ENCODE measurements at regions not wholly inside any gene's neighbourhood (a gene's known extent, or its start where the extent isn't known, plus 50 kb on each side); places are given as distances from the start of the nearest gene placed in this dataset.
A peak's percentile ranks its signal among the peaks of the same experiment; 100 is the strongest.
"Not testable (repeated sequence)": the region's sequence is repeated elsewhere in the genome, so short reads cannot be mapped to it uniquely, and the experiment has no call there.

DNA sequence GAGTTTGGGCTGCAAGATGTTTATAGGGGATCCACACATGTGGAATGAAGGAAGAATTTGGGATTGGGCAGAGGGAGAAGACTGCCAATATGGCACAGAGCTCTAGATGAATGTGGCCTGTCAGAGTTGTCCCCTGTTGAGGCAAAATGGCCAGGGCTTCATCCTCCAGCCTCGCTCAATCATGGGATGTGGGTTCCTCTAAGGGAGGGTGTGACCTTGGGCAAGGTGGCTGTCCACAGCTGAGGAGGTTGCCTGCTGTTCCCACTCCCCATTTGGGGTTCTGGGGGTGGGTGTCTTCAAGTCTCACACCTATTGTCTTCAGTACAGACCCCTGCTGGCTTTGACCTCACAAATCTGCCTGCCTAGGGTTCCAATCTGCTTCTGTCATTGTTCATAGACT, 121.6 kb upstream of the FAM204A start:
- no peak for DNase-seq

DNA sequence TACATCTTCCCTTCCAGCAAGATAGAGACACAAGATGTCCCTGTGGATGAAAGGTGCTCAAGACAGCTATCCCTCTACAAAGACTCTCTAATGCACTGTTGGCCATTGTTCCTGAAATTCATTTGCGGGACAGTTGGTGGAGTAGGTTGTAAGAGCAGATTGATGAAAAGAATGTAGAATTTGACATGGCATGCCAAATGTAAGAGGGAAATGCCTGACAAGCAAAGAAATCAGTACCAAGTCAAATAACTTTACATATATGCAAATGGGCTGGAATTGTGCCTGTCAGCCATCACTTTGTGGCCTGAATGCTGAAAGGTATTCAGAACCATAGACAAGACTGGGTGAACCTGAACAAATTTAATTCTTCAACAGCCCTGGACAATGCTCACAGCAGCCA, 120.3 kb upstream of the FAM204A start:
- DNase-seq, result no peak

DNA sequence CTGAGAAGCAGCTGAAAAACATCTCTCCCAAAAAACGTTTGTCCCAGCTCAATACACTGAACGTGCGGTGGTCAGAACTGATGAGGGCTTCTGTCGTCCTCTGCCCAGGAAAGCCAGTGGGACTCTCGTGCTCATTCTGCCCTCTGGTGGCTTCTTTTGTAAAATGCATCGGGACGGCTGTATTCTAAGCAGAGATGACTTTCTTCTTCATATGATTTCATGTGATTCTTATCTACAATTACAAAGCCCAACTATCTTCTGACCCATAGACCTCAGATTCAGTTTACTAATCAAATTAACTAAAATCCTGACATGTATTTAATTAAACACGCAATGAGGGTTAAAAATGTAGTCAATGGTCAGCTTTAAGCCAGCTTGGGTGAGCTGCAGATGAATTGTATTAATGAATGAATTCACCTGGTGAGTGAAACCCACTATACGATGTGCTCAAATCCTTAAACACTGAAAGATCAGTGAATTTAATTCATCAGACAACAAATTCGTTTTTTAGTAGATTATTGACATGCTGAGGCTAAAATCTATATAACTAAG, 117.6 kb upstream of the FAM204A start:
- peak; percentile 56 for DNase-seq

DNA sequence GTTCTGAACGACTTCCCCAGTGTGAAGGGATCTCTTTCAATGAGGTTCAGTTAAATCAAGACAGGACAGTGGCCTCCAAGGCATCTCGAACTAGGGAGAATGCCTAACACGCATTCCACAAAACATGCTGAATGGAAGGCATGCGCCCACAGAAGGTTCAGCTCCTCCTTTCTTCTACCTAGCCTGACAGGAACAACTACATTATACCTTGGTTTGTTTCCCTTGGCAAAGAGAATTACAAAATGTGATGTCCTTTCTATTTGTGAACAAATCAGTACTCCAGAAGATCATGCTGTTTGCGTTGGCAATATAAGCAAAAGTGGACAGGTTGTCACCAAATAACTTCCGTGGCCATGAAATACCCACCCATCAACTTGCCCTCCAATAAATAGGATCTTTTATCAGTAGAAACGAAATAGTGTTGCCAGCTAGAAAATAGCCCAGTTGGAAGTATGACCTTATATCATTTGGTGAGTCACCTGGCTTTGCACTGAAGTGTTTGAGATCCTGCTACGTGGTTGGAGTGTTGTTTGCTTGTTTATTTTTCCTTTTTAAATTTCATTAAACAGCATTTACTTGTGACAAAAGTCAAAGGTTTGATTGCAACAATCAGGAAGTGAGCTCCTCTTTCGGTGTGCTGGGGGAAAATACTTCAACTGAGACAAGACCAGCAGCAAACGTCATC, 117.0 kb upstream of the FAM204A start:
- DNase-seq, result no peak

DNA sequence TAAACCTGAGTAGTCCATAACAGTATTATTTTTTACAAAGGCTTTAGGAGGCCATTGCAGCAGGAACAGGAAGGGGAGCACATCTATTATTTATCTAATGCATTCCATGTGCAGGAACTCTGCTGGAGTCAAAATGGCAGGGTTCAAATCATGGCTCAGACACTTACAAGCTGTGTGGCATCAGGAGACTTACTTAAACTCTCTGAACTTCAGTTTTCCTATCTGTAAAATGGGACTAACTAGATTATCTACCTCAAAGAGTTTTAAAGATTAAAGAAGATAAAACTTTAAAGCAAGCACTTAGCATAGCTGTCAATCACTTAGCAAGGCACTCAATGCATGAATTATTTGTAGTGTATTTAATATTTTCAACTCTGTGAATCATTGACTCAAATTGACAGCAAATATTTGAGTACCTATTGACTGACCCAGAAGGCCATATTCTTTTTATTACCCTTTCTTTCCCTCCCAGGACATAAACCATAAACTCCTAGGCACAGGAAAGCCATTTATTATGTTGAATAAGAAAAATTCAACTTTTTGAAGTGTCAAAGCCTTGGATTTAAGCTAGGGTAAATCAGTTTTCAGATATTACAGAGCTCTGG, 115.8 kb upstream of the FAM204A start:
- DNase-seq, result no peak

DNA sequence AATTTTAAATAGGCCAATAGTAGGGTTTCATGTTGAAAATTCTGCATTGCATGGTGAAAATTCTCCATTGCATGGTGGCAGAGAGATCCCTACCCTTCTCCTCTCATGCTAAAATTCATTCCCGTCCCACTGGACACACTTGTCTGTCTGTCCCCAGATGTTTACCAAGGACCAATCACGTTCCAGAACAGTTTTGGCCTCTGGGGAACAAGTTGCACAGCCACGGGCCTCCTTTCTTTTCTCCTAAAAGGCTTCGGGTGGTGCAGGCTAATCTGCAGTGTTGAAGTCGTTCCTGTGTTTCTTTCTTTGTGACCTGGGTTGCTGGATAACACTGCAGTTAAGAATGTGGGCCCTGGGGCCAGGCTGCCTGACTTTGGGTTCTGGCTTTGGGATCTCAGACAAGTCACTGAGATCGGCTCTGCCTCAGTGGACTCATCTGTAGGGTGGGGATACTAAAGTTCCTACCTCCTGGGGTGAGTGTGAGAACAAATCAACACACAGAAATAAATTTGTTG, 113.1 kb upstream of the FAM204A start:
- no peak for DNase-seq

DNA sequence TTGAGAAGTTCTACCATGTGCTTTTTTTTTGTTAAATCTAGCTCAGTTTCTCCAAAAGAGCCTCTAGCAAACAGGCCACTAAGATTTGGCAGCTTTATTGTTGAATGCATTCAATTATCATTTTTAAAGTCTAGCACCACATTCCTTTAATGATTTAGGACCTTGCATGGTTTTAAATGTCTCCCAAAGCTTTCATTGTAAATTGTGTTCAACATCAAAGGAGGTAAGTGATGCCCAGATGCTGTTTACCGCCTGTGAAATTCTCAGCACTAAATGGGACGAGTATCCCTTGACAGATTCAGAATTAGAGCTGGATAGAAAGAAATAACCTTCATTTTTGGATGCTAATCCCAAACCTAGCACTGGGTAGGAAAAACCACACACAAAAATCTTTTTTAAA, 112.1 kb upstream of the FAM204A start:
- no peak for DNase-seq

DNA sequence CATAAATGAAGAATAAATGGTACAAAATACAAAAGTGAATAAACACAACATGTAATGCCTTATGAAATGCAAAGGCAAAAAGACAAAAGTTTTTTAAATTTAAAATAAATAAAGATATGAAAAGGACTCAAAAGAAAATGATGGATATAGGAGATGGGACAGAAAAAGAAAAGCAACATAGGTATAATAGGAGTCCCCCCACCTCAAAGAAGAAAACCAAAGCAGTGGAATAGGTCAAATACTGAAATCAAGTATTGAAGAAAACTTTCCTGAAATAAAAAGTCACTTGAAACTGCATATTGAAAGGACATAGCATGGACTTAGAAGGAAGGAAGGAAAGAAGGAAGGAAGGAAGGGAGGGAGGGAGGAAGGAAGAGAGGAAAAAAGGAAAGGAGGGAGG, 110.0 kb upstream of the FAM204A start:
- DNase-seq, result no peak

DNA sequence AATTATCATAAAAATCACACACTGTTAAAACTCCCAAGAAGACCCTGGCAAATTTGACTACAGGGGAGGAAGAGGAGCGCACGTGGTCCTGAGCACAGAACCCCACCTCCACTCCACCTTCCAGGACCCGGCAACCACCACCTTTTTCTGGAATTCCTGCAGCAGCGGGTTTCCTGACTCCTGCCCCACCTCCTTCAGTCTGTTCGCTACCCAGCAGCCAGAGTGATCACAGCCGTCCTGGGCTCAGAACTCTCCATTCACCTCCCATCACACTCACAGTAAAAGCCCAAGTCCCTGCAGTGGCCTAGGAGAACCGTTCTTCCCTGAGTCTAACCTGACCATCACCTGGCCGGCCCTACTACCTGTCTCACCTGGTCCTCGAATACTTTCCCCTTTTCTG, 107.4 kb upstream of the FAM204A start:
- no peak for DNase-seq

DNA sequence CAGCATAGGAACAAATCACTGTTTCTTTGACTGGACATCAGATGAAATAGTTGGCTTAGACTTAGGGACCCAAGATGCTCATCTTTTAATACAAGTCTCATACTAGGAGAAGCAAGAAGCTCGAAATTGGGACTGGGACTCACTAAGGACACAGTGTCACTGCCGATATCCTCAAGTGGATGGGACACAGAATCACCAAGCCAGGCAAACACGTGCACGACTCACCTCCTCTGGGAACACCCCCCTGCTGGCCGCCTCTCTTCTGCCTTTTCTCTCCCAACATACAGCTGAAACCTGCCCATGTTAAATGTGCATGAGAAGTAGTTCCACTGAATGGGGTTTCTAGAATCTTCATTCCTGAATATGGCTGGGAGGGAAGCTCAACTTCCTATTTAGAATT, 106.6 kb upstream of the FAM204A start:
- no peak for DNase-seq

DNA sequence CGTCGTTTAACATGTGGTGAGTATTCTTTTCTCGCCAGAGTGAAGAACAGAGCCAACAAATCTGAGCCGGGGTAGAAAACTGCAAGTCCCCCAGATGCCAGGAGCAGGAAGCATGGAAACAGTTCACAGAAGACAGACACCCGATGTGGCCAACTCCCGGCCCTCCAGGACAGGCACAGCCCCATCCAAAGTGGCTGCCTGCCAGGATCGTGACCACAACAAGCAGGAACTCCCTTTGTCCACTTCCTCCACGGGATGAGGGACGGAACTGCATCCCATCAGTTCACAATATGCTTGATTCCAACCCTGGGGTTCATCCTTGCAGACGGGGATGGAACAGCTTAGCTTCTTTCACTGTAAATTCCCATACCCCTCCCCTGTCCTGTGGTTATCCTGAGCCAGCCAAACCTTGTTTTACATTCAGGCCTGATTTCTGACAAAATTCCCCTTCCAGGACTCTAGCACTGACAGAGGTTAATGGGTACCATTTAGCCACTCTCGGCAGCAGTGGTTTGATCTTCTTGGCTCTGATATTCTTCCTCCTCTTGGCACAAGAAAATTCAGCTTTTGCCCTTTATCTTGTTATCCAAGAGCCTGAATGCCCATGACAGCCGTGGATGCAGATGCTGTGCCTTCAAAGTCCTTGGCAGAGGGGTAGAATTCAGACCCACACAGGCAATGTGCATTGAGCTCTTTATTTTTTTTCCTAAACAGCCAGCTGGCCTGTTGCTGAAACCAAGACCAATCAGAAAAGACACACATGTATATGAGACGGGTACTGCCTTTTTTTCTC, 105.5 kb upstream of the FAM204A start:
- no peak for DNase-seq

DNA sequence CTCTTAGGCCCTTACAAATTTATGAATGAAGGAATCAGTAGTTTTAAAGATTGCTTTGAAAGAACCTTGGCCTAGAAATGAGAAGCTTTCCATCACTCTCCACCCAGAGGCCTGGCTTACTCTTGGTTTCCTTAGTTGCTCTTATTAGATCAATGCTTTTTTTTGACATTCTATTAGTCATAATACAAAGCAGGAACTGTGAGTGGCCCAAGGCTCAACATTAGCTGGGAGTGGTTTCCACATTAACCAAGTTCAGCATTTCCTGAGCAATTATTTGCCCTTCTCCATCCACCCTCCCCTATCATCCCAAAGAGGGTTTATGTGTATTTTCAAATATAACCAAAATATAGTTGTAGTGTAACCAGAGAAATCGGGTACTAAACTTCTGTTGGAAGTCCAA, 103.4 kb upstream of the FAM204A start:
- no peak for DNase-seq

DNA sequence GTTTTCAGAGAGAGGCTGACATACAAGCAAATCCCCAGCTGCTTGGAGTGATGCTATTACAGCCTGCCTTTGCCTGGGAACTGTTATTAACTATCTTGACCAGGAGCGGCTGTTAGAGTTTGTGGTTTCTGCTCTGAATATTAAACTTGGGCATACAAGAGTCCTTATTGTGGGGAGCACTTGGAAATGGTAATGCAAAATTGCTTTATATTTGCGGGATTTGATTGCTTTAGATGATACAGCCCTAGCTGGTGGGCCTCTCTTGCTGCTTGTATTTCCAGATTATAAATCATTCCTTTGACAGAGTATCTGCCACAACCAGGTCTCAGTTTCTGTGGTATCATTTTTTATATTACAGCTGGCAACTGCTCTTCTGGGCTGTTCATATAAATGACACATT, 101.9 kb upstream of the FAM204A start:
- DNase-seq, result no peak

DNA sequence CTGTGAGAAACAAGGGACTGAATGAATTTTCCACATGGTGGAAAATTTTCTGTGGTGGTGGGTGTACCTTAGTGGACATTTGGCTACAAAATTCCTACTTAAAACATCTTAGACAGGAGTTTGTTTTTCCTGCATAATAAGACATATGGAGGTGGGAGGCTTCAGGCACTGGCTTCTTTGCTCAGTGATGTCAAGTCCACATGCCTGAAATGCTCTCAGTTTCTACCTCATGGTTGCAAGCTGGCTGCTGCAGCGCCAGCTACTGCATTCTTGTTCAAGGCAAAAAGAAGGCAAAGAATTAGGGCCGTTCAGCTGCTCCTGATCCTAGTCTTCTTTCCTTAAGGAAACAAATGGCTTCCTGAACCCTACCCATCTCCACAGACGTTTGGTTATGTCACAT, 99.9 kb upstream of the FAM204A start:
- DNase-seq, result no peak

DNA sequence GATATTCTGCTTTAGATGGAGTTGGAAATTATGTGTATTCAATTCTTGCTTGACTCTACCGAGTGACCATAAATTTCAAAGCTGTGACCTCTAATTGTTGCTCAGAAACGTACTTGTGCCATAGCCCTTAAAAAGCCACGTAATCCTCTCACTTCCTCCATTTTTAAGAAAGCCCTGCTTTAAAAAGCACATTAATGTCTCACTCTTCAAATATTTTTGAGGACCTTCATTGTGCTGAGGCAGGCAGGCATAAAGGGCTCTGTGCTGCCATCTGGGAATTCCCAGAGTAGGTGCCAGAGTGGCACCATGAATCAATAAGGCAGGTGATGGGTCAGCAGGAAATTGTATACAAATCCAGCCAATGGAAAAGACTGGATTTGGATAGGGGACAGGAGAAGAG, 97.7 kb upstream of the FAM204A start:
- peak; percentile 65 for DNase-seq

DNA sequence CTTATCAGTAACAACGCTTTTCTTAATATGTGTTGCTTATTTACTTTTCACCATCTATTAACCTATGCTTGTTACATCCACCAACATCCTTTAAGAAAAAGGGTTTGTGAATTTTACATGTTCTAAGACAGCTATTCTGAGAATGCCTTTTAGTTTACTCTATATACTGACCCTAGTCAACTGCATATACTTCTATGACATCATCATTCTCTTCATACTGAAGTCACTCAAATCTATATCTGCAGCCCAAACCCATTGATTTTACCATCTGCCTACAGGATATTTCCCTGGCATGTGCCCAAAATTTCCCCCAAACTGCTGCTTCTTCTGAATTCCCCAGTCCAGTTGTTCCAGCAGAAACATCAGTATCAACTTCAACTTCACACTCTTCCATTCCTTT, 94.6 kb upstream of the FAM204A start:
- DNase-seq, result no peak

DNA sequence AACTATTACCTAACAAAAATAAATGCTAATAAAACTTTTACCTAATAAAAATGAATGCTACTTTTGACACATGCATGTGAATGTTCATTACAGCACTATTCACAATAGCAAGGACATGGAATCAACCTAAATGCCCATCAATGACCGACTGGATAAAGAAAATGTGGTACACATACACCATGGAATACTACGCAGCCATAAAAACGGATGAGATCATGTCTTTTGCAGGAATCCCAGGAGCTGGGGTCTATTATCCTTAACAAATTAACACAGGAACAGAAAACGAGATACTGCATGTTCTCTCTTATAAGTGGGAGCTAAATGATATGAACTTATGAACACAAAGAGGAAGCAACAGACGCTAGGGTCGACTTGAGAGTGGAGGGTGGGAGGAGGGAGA, 88.1 kb upstream of the FAM204A start:
- DNase-seq, result no peak

DNA sequence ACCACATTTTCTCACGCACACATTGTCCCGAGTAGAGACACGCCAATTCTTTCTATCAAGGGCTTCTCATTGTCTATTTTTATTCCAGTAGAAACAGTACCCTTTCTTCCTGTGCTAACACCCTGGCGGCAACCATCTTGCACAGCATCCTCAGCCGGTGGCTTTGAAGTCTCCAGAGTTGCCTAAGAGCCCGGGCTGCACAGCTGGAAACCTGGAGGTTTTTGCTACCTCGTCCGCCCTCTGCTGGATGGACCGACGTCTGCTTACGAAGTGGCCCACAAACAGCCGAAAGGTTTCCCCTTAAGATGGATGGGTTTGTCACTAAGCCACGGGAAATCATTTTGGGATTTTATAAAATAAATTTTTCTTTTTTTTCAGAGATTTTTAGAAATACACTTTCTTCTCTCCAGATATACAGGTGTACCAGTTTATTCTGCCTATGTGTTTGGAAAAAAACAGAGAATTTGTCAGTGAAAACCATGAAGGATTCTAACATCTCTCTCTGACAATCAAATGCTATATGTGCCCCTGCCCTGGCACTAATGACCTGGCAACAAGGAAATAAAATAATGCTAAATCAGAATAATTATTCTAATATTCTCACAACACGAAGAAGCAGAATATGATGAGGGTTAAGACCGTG, 81.8 kb upstream of the FAM204A start:
- DNase-seq, result peak; percentile 72

DNA sequence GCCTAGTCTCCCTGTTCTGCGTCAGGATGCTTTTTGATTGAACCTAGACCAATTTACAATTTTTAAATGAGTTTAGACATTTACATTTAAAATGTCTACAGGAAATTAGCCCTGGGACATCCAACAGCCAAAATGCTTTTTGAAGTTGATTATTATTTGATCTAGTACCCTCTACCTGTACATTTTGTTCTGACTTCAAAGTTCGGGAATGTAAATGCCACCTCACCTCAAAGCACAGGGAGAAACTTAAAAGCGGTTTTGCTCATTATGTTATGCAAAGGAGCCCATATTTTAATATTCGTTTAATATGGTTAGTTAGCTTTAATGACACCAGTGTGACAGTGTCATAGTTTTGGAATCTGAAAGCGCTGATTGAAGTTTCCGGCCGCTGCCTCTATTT, 80.1 kb upstream of the FAM204A start:
- DNase-seq, result no peak

DNA sequence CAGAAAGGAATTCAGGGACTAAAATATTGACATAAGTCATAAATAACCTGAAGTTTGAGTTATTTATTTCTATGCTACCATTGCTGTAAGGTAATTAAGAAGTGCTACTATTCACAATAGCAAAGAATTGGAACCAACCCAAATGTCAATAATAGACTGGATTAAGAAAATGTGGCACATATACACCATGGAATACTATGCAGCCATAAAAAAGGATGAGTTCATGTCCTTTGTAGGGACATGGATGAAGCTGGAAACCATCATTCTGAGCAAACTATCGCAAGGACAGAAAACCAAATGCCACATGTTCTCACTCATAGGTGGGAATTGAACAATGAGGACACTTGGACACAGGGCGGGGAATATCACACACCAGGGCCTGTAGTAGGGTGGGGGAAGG, 77.9 kb upstream of the FAM204A start:
- not testable (repeated sequence) for DNase-seq

DNA sequence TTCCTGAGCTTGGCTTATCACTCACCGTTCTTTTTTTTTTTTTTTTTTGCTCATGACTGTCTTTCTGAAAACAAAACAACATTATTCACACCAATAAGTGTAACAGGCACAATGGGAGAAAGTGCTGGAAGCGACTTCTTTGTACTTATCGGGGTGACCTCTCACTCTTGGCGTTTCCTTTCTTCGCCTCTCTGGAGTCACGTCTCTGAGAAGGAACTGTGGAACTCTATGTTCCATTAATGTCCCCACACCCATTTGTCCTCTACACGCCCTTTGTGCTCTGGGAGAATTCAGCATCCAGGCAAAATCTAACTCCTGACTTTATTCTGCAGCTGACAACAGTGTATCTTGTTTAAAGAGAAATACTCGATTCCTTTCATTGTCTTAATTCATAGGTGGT, 70.8 kb upstream of the FAM204A start:
- DNase-seq, result no peak

DNA sequence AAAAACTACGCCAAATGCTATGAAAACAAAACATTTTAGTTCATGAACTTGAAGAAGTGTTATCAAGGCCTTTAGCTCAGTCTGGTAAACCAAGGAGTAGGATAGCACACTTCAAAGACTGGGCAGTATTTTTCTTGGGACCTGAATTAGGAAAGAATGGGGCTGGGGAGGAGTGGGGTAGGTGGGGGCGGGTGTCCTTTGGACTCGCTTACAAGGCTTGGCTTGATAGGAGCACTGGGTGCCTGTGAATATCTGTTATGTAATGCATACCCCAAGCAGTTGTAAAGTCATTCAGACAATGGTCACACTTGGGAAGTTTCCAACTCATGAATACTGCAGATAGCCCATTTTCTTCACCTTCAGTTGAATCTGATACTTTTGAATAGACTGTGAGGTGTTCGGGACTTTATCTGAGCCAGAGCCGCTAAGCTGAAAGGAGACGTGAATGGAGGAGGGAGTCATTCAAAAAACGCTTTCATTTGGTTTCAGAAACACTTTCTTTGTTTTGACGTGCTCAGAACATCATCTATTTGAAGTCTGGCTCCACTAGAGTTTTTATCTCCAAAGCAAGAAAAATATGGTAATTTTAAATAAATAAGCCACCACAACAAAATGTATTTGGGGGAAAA, 70.1 kb upstream of the FAM204A start:
- no peak for DNase-seq

DNA sequence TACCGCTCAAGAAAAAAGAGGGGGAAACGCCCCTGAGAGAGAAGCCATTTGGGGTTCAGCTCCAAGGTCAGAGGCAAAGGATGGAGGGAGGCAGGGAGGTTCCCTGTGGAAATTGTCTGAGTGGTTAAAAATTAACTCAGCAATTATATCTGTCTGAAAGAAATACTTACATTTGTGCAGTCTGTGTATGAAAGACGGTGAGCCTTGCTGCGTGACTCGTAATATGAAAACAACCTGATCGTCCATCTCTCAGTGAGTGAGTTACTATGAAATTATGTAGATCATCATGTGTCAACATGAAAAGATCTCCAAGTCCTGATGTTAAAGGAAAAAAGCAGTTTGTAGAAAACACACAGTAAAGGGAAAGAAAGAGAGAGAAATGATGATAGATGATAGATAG, 67.2 kb upstream of the FAM204A start:
- no peak for DNase-seq

Measured in NCI-H1092 (cell line).